PC-9 (cell line): ENCODE measurements at regions not wholly inside any gene's neighbourhood (a gene's known extent, or its start where the extent isn't known, plus 50 kb on each side); places are given as distances from the start of the nearest gene placed in this dataset.

Source experiments
- CTCF ChIP-seq: fragments of 200-600 bp; sonication (generic); conservative IDR thresholded peaks from 2 replicates; pipeline ENCODE4 v1.6.1; 2017; ENCODE audit warnings: mixed run types, antibody characterized with exemption, mild to moderate bottlenecking, moderate library complexity
- EZH2 ChIP-seq: fragments of 200-600 bp; sonication (generic); IDR thresholded peaks from 2 replicates; pipeline ENCODE4 v1.8.0; 2017; ENCODE audit warnings: antibody characterized with exemption, low read depth

- TF ChIP-seq CTCF, result no peak
- TF ChIP-seq EZH2, result no peak
These were observed 515.6 kb upstream of the ST8SIA4 start for GRCh38 chr5:101418713-101419118.
